ENCODE measurements at regions not wholly inside any gene's neighbourhood (a gene's known extent, or its start where the extent isn't known, plus 50 kb on each side); places are given as distances from the start of the nearest gene placed in this dataset.

- TF ChIP-seq MAX (IDR thresholded peaks at IDR 0.05) = no peak
- TF ChIP-seq EP300 (IDR thresholded peaks at IDR 0.05; ENCODE audit: borderline replicate concordance) = no peak
- TF ChIP-seq YY1 (IDR thresholded peaks at IDR 0.05; ENCODE audit: low read depth) = no peak
- TF ChIP-seq TAF1 (IDR thresholded peaks at IDR 0.05; ENCODE audit: low read depth) = no peak
- TF ChIP-seq CREB1 (IDR thresholded peaks at IDR 0.05; ENCODE audit: low read depth) = no peak
- no peak for TF ChIP-seq CEBPB (IDR thresholded peaks at IDR 0.05)
- no peak for TF ChIP-seq REST (IDR thresholded peaks at IDR 0.05; ENCODE audit: low read depth)
Observed at GRCh38 chr7:41445946-41446345, 256.9 kb downstream of the INHBA start.

Data from Ishikawa (cell line).